NB4 (cell line): ENCODE measurements at regions not wholly inside any gene's neighbourhood (a gene's known extent, or its start where the extent isn't known, plus 50 kb on each side); places are given as distances from the start of the nearest gene placed in this dataset.

Source experiments
- DNase-seq: peaks from one replicate; pipeline ENCODE4 v3.0.0; 2010; ENCODE audit warnings: low read depth
- H3K4me3 ChIP-seq: one replicate; pipeline ENCODE4 v1.5.1; 2011; ENCODE audit warnings: mild to moderate bottlenecking, low read depth, low read length, moderate library complexity
- MAX ChIP-seq: IDR thresholded peaks from 2 replicates; pipeline ENCODE4 v1.6.1; 2011; ENCODE audit warnings: low read depth, low read length
- MYC ChIP-seq: IDR thresholded peaks from 2 replicates; pipeline ENCODE4 v1.6.1; 2011; ENCODE audit warnings: low read depth, low read length
- POLR2A ChIP-seq: IDR thresholded peaks from 2 replicates; pipeline ENCODE4 v1.6.1; 2011; ENCODE audit warnings: mild to moderate bottlenecking; ENCODE audit not compliant: insufficient read length; ENCODE audit errors: extremely low read depth
- TF ChIP-seq, protein P1 (sequence below): IDR thresholded peaks from one replicate; pipeline ENCODE4 v1.5.1; 2012; ENCODE audit warnings: low read depth, low read length

DNA sequence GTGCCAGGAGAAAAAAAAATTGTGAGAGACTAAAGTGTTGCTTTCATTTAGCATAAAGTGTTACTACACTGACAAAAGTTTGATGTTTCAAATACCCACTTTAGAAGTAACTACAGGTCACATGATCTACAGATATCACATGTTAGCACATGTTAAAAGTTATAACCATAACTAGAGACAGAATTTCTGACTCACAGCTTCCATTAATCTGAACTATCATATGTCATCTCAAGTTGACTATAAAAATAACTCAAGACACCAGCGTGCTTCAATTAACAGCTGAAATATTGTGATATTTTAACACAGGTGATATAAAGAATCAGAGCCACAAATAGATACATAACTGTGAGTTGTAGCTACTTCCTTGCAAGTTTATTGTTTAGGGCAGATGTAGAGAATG, 591.5 kb upstream of the PITX2 start:
- DNase-seq, result no peak
- TF ChIP-seq, protein P1, sequence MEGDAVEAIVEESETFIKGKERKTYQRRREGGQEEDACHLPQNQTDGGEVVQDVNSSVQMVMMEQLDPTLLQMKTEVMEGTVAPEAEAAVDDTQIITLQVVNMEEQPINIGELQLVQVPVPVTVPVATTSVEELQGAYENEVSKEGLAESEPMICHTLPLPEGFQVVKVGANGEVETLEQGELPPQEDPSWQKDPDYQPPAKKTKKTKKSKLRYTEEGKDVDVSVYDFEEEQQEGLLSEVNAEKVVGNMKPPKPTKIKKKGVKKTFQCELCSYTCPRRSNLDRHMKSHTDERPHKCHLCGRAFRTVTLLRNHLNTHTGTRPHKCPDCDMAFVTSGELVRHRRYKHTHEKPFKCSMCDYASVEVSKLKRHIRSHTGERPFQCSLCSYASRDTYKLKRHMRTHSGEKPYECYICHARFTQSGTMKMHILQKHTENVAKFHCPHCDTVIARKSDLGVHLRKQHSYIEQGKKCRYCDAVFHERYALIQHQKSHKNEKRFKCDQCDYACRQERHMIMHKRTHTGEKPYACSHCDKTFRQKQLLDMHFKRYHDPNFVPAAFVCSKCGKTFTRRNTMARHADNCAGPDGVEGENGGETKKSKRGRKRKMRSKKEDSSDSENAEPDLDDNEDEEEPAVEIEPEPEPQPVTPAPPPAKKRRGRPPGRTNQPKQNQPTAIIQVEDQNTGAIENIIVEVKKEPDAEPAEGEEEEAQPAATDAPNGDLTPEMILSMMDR, result no peak
- TF ChIP-seq MAX, result no peak
- no peak for TF ChIP-seq MYC
- no peak for TF ChIP-seq POLR2A
- H3K4me3 ChIP-seq, result no peak overlapping the region

DNA sequence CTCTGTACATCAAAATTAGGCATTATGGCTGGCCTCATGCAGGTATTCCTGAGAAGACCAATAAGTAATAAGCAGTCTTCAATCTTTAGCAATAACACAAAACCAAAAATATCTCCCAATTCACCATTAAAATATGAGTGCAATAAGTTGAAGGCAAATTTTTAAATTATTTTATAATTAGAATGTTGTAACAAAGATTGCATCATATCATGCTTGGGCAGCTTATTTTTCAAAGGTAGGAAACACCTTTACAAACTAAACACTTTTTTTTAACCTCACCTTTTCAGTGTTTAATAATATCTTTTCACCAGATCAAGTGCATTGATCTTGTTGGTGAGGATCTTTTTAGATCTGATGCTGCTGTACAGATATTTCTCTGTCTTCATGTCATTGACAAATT, 592.9 kb upstream of the PITX2 start:
- DNase-seq, result no peak
- no peak overlapping the region for H3K4me3 ChIP-seq
- TF ChIP-seq, protein P1, result no peak
- TF ChIP-seq MAX, result no peak
- TF ChIP-seq POLR2A, result no peak

DNA sequence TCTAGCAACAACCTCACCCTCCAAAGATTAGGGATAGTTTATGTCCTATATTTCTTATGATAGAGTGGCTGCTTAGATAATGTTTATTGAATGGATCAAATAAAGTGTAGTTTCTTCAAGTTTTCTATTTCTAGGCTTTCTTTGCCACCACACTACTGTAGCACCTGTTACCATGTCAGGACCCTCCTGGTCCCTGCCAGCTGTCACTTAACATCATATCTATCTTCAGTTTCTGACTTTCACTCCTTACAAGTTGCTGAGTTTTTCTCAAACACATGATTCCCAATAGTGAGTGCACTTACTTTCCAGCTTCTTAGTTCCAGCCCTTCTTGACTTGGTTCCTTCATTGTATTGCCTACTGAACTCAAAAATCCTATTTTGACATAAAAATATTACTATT, 593.9 kb upstream of the PITX2 start:
- H3K4me3 ChIP-seq, result no peak overlapping the region
- DNase-seq, result no peak
- no peak for TF ChIP-seq POLR2A

DNA sequence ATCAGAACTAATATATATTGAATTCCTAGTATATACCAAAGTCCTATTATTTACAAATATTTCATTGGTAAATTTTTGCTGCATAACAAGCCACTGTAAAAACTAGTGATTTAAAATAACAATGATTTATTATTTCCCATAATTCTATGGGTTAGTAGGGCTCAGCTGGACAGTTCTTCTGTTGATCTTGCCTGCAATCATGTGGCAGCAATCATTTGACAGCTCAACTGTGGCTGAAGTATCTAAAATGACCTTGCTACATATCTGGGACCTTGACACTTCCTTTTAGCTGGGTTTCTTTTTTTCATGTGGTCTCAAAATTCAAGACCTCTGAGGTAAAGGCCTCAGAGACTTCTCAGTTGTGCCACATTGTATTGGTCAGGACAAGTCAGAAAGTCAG, 598.5 kb upstream of the PITX2 start:
- no peak for DNase-seq
- H3K4me3 ChIP-seq, result no peak overlapping the region
- TF ChIP-seq MAX (no peak), POLR2A (no peak), MYC (no peak)
- TF ChIP-seq, protein P1, result no peak

GRCh38 chr4:111228396-111228795, 605.5 kb upstream of the PITX2 start:
- TF ChIP-seq MAX, result no peak
- no peak for TF ChIP-seq MYC
- TF ChIP-seq, protein P1, result no peak
- no peak for TF ChIP-seq POLR2A
- DNase-seq, result no peak
- no peak overlapping the region for H3K4me3 ChIP-seq

DNA sequence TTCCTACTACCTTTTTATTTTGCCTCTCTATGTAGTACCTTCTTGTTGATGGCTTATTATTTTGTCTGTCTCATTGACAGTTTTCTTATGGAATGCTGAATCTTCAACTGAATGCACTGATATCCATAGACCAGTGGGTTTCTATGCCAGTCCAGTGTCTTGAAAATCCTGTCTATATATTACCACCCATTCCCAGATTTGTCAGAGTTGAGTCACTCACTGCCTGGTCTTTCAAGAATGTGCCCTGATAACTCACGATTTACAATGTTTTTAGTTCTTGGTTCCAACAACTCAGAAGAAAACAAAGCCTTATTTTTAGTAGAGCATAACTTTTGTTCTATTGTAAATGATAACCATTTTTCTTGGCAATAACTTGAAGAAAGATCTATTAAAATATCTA, 606.0 kb upstream of the PITX2 start:
- no peak for TF ChIP-seq MAX
- TF ChIP-seq POLR2A, result no peak
- TF ChIP-seq, protein P1, result no peak
- TF ChIP-seq MYC, result no peak
- H3K4me3 ChIP-seq, result no peak overlapping the region
- no peak for DNase-seq
